Erythroblast (primary cell): ENCODE measurements at regions not wholly inside any gene's neighbourhood (a gene's known extent, or its start where the extent isn't known, plus 50 kb on each side); places are given as distances from the start of the nearest gene placed in this dataset.

Source experiments
- GATA1 ChIP-seq: IDR thresholded peaks from 2 replicates; pipeline ENCODE4 v1.6.1; 2011; ENCODE audit warnings: low read depth, mild to moderate bottlenecking, control low read depth, low read length, moderate library complexity
- POLR2A ChIP-seq: IDR thresholded peaks from 2 replicates; pipeline ENCODE4 v1.6.1; 2011; ENCODE audit warnings: mild to moderate bottlenecking, low read length

GRCh38 chr5:98372351-98372750, 401.1 kb upstream of the RGMB start:
- TF ChIP-seq POLR2A (no peak), GATA1 (no peak)
